EL (cell line): ENCODE measurements at regions not wholly inside any gene's neighbourhood (a gene's known extent, or its start where the extent isn't known, plus 50 kb on each side); places are given as distances from the start of the nearest gene placed in this dataset.
A peak's percentile ranks its signal among the peaks of the same experiment; 100 is the strongest.
"Not testable (repeated sequence)": the region's sequence is repeated elsewhere in the genome, so short reads cannot be mapped to it uniquely, and the experiment has no call there.

Source experiments
- DNase-seq: peaks from one replicate; pipeline ENCODE4 v3.0.0-alpha.2; 2016

DNA sequence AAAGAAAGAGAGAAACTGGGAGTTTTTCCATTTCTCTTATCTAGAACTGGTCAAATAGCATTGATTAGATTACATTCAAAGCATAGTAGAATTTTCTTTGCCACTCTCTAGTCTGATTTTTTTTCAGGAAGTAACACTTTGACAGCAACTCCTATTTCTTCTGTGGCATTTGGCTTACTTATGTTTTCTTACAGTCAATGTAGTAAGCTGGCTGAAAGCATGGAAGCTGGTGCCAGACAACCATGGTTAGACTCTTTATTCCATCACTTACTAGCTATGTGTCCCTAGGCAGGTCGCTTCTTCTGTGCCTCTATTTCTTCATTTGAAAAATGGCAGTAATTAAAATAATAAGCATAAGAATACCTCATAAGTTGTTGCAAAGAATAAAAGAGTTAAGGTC lies 54.2 kb upstream of the OPRM1 start:
- DNase-seq = no peak

DNA sequence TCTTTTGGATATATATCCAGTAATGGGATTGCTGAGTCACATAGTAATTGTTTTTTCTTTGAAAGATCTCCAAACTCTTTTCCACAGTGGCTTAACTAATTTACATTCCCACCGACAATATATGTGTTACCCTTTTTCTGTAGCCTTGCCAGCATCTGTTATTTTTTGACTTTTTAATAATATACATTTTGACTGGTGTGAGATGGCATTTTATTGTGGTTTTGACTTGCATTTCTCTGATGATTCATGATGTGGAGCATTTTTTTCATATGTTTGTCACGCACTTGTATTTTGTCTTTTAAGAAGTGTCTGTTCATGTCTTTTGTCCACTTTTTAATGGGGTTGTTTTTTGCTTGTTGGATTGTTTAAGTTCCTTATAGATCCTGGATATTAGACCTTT lies 58.9 kb upstream of the OPRM1 start:
- no peak for DNase-seq

DNA sequence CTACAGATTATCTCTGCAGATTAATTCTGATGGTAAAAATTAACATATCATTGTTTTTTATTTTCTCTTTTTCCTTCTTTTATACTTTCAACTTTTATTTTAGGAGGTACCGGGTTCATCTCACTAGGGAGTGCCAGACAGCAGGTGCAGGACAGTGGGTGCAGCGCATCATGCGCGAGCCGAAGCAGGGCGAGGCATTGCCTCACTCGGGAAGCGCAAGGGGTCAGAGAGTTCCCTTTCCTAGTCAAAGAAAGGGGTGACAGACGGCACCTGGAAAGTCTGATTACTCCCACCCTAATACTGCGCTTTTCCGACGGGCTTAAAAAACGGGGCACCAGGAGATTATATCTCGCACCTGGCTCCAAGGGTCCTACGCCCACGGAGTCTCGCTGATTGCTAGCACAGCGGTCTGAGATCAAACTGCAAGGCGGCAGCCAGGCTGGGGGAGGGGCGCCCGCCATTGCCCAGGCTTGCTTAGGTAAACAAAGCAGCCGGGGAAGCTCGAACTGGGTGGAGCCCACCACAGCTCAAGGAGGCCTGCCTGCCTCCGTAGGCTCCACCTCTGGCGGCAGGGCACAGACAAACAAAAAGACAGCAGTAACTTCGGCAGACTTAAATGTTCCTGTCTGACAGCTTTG lies 60.0 kb upstream of the OPRM1 start:
- not testable (repeated sequence) for DNase-seq

DNA sequence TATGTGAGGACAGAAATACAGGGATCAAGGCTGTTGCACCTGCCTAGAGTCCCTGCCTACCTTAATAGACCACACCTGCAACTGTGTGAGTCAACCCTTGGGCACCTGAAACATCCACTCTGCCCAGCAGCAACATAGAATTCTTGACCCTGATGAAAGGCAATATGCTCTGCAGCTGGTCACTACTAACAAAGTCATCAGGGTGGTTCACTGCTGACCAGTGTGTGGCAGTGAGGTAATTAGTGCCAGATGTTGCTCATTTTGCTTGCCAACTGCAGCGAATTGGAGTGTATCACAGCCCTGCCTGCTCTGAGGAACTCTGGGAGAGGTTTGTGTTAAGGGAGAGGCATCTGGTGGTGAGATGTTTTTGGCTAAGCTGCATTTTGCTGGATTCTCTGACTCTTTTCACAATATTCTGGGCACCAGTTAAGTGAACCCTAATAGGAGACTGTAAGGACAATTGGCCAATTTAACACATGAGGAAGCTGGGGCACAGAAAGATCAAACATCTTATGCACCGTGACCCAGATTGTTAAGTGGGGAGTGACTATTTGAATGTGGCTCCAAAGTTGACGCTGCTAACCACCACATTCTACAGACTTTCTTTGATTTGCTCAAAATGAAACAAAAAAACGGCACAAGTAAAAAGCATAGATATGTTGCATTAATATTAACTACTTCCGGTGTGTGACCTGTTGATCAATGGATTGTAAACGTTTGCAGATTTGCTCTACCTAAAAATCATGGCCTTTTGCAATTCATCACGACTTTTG lies 61.9 kb upstream of the OPRM1 start:
- DNase-seq = peak; percentile 25

DNA sequence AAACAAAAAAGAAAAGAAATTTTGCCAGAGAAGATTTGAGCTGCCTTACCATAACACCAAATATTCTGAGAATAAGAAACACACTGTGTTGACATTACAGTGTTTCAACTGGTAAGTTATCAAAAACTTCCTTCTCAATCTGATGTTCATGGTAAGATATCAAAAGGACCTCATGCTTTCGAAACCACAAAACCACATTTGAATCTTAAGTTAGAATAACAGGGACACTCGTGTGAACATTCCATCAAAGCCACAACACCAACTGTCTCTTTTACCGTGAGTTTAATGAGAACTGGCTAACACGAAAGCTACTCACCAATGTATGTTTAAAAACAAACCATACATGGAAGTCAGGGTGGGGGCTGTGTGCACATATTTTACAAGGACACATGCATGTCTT lies 73.0 kb upstream of the OPRM1 start:
- no peak for DNase-seq

DNA sequence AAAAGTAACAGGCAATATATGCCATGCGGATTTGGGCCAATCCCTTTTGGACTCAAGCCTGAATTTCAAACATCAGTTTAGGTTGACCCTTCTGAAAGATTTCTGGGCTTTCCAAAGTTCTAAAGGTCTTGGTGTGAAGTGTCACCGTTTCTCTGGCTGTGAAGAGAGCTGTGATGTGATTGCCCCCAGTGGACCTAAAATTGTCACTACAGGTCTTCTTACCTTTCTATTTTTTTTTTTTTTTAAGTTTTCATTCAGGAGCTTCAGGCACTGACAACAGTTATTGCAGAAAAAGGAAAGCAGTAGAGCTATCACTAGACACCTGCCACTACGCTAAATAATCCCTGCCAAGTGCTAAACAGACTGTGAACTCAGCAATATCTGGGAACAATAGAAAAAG lies 75.7 kb upstream of the OPRM1 start:
- DNase-seq = no peak

DNA sequence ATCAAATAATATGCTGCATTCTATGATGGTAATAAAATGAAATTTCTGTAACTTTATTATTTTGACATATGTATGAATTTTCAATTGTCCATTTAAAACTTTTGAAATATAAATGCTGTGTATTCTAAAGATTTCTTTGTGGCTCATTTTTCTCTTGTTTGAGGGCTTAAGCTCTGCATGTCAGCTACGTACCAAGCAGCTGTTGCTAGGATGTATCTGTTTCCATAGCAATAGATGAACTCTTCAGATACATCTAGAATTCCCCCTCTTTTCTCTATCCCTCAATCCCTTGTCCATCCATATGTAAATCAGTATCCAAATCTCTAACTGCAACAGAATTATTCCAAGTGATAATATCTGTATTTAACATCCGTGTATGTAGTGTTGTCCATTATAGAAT lies 76.5 kb upstream of the OPRM1 start:
- no peak for DNase-seq

DNA sequence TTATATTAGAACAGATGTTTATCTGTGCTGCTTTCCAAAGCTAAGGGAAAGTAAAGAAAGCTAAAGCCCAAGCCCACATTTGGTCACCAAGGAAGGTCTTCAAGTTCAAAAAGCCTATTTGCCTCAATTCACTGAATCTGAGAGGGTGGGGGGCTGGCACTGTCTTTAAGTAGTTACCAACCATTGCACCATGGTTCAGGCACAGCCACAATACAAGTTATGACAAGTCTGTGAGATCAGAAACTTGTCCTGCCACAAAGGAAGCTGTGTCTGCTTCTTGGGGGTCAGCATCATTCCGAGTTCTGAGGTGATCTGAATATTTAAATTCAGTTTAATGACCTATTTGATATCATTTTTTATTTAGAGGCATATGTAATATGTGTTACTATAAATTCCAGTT lies 78.3 kb upstream of the OPRM1 start:
- DNase-seq = no peak

DNA sequence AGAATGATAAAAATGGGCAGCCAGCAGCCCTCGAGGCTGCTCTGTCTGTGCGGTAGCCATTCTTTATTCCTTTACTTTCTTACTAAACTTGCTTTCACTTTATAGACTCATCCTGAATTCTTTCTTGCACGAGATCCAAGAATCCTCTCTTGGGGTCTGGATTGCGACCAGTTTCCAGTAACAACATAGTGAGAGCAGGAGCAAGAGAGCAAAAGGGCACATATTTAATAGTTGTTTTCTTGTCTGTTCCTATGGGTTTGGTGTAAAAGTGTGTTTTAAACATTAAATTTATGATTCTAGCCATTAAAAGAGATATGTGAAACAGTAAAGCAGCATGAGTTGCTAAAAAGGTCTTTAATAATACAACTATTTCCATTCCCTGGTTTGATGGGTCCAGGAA lies 78.8 kb upstream of the OPRM1 start:
- DNase-seq = no peak

DNA sequence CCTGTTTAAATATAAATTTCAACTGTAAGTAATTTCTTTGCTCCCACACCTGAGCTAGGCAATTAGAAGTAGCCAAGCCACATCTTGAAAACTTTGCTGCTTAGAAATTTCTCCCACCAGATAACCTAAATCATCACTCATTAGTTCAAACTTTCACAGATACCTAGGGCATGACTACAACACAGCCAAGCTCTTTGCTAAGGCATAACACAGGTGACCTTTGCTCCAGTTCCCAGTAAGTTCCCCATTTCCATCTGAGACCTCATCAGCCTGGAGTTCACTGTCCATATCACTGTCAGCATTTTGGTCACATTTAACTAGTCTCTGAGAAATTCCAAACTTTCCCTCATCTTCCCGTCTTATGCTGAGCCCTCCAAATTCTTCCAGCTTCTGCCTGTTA lies 79.8 kb upstream of the OPRM1 start:
- no peak for DNase-seq

DNA sequence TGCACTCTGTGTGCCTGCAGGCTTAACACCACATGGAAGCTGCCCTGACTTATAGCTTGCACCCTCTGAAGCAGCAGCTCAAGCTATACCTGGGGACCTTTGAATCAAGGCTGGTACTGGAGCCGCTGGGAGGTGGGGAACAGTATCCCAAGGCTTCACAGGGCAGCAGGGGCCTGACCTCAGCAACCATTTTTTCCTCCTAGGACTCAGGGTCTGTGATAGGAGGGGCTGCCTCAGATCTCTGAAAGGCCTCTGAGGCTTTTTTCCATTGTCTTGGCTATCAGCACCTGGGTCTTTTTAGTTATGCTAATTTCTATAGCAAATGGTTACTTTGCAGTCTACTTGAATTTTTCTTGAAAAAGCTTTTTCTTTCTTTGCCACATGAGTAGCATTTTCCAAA lies 80.2 kb upstream of the OPRM1 start:
- DNase-seq = no peak

DNA sequence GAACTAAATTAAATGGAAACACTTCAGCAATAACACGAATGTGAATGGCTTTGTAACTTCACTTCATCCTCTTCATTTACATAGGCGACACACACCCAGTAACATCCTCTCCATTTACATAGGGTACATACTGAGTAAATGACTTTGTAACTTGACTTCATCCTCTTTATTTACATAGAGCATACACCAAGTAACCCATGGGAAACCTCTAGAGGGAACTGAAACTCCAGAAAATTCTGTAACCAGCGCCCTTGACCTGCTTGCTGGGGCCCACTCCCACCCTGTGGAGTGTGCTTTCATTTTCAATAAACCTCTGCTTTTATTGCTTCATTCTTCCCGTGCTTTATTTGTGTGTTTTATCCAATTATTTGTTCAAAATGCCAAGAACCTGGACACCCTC lies 81.6 kb upstream of the OPRM1 start:
- DNase-seq = no peak

DNA sequence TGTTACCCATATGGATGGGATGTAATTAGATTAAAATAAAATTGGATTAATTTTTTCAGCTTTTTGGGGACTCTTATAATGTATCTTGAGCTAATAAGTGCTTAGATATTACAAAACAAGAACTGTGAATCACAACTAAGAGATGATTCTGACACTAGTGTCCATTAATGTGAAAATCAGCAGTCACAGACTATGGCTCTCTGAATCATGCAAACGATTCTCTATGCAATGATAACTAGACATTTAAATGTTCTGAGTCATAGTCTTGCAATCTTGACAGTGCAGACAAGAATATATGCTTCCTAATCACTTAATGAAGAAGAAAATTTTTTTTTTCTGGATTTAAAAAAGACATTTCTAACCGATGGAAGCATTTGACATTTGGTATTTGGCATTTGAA lies 82.2 kb upstream of the OPRM1 start:
- DNase-seq = no peak

DNA sequence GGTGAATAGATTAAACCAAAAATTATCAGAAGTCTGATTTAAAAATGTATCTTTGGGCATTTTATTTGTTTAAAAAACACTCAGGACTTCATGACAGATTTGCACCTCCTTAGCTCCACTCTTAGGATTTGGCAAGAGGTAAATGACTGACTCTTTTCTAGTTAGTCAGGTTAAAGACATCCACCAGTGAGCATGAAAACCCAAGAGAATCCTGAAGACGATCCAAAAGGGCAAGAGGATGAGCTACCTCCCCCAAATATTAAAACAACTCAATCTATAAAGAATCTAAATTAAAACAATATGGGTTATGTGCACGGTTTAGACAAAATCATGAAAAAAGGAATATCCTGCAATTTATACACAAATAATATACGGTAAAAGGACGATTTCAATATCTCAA lies 89.4 kb upstream of the OPRM1 start:
- no peak for DNase-seq

DNA sequence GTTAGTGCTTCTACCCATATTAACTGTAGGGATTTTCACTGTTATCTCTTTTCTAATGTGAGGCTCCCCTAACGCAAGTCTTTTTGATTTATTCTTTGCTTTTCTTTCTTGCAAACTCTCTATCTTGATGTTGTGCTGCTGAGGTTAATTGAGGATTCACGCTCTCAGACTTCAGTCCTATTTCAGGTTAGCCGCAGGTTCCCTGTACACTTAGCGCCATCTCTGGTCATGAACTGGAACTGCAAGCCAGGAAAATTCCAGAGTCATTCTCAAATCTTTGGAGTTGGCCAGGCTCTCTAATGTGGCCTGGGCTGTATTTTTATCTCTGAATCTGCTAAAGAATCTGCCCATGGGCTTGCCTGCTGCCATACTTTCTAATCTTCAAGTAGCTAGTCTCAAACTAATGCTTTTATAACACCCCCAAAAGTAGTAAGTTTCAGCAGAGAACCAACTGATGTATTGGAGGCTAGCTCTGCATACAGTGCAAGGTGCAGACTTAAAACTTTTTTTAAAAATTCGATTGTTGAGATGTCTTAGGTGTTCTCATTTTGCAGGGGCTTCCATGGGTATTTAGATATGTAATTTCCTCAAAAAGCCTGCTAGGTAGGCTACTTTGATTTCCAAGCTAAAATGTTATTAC lies 91.1 kb upstream of the OPRM1 start:
- peak; percentile 6 for DNase-seq

DNA sequence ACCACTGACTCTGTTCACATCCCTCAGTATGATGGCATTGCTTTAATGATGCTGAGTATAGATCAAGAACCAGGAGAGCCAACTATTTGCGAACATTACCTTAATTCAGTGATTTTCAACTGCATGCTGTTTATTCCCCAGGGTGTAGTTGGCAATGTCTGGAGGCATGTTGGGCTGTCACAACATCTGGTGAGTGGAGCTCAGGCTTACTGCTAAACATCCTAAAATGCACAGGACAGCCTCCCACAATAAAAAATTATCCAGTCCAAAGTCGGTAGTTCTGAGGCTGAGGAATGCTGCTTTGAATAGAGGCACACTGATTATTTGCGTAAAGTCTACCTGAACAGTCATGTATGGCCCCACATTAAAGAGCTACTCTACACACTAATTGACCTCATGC lies 94.8 kb upstream of the OPRM1 start:
- no peak for DNase-seq

DNA sequence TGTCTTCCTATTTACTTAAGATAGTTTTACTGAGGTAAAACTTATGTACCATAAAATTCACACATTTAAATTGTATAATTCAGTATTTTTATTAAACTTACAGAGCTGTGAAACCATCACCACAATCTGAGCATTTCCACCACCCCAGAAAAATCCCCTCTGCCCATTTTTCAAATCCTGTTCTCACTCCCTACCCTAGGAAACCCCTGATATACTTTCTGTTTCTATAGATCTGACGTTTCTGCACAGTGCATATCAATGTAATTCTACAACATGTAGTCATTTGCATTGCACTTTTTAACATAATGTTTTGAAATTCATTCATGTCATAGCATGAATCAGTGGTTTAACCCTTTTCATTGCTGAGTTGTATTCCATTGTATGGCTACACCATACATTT lies 96.7 kb upstream of the OPRM1 start:
- DNase-seq = no peak

DNA sequence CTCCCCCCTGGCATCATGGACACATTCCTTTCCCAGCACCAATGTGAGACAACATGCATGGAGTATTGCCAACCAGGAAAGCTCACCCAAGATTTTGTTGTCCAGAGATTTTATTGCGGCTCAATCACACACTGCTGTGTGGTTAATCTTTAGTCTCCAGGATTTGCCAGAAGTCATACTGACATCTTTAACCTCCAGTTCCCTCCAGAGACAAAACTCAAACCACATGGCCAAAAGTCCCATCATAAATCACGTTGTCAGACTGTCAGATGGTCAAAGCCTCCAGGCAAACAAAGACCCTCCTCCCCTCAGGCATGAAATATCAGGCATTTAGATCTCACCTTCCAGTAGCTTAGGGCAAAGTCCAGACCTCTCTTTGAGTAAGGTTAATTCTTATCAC lies 97.3 kb upstream of the OPRM1 start:
- no peak for DNase-seq

DNA sequence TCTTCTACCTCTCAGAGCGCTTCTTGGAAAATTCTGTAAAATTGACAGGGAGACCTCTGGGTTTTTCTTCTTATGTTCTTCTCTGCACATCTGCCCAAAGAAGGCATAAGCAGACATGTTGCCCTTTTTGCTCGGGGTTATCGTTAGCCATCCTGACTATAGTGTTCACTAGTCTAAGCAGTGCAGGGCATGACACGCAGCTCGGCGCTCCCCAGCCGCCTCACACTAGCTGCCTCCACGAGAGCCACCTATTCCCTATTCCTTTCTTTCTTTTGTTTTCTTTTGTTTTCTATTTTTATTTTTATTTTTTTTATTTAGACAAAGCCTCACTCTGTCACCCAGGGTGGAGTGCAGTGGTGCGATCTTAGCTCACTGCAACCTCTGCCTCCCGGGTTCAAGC lies 100.2 kb upstream of the OPRM1 start:
- DNase-seq = no peak

DNA sequence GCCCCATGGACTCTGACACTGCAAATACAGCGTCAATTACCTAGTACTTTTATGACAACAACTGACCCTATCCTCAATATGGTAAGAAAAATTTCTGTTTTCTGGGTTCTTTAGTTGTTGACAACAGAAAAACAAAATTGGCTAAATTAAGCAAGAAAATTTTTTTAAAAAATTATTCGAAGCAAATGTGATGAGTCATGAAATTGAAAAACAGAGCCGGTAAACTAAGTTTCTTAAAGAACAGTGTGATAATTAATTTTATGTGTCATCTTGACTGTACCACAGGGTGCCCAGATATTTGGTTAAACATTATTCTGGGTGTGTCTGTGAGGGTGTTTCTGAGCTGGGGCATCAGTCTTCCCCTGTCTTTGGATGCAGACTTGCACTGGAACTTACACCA lies 107.6 kb upstream of the OPRM1 start:
- no peak for DNase-seq

DNA sequence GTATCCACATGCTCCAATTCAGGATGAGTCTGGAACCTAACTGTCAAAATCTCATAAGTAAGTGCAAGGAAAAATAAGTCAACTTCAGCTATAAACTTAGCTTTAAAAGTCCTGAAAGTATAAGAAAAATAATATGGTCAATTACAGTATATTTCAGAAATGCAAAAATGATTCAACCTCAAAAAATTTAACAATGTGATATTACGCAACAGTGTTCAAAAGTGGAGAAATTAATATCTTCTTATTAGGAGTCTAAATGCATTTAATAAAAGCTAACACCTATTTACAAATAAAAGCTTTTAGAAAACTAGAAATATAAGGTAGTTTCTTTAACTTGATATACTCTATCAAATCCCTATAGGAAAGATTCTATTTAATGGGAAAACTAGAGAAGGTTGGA lies 111.2 kb upstream of the OPRM1 start:
- DNase-seq = no peak

DNA sequence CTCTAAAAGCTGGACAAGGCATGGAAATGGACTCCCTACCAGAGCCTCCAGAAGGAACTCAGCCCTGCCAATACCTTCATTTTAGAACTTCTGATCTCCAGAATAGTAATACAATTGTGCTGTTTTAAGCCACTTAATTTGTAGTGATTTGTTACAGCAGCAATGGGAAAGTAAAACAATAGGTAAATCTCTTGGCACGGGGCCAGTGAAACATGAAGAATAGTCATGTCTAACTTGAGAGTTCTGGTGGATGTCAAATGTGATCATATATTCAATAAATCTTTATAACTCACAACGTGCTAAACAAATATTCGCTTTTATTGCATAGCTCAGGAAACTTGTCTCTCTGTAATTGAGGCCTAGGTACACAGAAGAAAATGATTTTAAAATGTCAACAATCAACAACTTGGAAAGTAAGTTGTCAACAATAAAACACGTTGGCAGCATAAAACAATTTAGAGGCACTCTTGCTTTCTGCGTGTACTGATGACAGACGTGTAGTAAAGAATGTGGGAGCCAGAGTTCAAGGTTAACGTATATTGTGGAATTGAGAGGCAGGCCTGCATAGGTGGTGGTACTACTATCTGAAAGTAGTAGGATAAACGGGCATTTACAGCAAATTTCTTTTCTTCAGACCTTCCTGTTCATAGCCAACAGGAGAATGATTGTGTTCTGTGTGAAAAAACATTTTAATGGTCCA lies 140.5 kb upstream of the OPRM1 start:
- no peak for DNase-seq

DNA sequence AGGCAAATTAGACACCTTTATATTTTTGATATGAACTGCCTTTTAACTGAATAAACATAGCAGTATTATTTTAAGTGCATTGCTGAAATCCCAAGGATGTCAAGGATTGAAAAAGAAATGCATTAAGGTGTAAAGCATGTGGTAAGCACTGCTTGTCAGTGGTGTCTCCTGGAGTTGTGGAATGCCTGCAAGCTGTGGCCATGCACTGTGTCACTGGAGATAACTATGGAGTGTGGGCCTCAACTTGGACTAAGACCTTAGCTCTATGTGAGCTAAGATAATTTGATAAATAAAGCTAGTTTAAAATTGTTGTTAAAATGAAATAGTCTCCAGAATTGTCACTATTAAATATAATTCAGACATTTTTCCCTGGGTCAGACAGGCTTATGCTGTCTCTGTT lies 156.6 kb upstream of the OPRM1 start:
- no peak for DNase-seq

DNA sequence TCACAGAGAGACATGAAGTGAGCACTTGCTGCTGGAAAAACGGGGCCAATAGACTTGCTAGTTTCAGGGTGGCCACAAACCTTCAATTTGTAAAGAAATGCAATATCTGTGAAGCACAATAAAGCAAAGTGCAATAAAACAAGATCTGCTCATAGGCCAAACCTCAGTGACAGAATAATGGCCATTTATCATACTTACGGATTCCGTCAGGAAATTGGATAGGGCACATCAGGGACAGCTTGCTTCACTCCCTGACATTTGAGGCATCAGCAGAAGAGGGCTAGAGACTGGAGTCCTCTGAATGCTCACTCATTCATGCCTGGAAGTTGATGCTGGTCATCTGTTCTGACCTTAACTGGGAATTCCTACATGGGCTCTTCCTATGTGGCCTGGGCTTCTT lies 165.5 kb upstream of the OPRM1 start:
- DNase-seq = no peak
